GM12892 (cell line): ENCODE measurements at regions not wholly inside any gene's neighbourhood (a gene's known extent, or its start where the extent isn't known, plus 50 kb on each side); places are given as distances from the start of the nearest gene placed in this dataset.

ENCODE experiments used
- DNase-seq: peaks from one replicate; pipeline ENCODE4 v3.0.0; 2011; ENCODE audit not compliant: insufficient read length
- FAIRE-seq: peaks from 2 replicates; lab custom pipeline; 2011; peaks lifted over from hg19 to GRCh38; lab: Jason Lieb, UNC
- POLR2A ChIP-seq: IDR thresholded peaks from 2 replicates; pipeline ENCODE4 v1.6.1; 2011; ENCODE audit warnings: low read depth, low read length, control low read depth
- POLR2AphosphoS5 ChIP-seq: IDR thresholded peaks from 2 replicates; pipeline ENCODE4 v1.6.1; 2011; ENCODE audit warnings: low read depth, low read length, control low read depth
- TAF1 ChIP-seq: IDR thresholded peaks from 2 replicates; pipeline ENCODE4 v1.6.1; 2011; ENCODE audit warnings: low read depth, mild to moderate bottlenecking, control low read depth, low read length, borderline replicate concordance

- FAIRE-seq, result no peak
- DNase-seq, result no peak
- no peak for TF ChIP-seq TAF1
- no peak for TF ChIP-seq POLR2A
- TF ChIP-seq POLR2AphosphoS5, result no peak
Observed at GRCh38 chr16:85162478-85163277, 50.4 kb upstream of the CIBAR2 start.

- no peak for TF ChIP-seq POLR2AphosphoS5
- no peak for TF ChIP-seq TAF1
- TF ChIP-seq POLR2A, result no peak
- DNase-seq, result no peak
- no peak for FAIRE-seq
Observed at GRCh38 chr16:85163278-85164112, 51.2 kb upstream of the CIBAR2 start.

GRCh38 chr16:85164431-85164830 lies 52.2 kb upstream of the CIBAR2 start:
- DNase-seq (no peak), FAIRE-seq (no peak)
- TF ChIP-seq TAF1, result no peak

GRCh38 chr16:85164838-85165516 lies 52.7 kb upstream of the CIBAR2 start:
- FAIRE-seq (no peak), DNase-seq (no peak)
- no peak for TF ChIP-seq TAF1
- TF ChIP-seq POLR2A, result no peak
- no peak for TF ChIP-seq POLR2AphosphoS5

DNA sequence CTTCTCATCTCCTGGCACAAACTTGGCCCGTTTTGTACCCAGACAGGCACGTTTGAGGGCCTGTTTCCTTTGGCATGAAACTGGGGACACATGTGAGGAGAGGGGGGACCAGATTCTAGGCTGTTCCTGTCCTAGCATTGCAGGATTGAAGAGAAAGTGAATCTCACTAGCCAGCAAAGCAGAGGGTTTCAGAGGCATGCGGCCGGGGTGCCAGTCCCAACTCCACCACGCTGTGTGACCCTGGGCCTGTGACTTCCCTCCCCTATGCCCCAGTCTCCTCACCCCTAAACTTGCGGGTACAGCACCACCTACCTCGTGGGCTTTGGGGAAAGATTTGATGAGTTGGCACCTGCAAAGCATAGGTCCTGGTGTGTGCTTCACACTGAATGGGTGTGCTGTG lies 53.5 kb upstream of the CIBAR2 start:
- no peak for FAIRE-seq
- no peak for DNase-seq
- no peak for TF ChIP-seq TAF1
- no peak for TF ChIP-seq POLR2A
- no peak for TF ChIP-seq POLR2AphosphoS5

GRCh38 chr16:85166281-85166680 lies 54.0 kb upstream of the CIBAR2 start:
- no peak for FAIRE-seq

DNA sequence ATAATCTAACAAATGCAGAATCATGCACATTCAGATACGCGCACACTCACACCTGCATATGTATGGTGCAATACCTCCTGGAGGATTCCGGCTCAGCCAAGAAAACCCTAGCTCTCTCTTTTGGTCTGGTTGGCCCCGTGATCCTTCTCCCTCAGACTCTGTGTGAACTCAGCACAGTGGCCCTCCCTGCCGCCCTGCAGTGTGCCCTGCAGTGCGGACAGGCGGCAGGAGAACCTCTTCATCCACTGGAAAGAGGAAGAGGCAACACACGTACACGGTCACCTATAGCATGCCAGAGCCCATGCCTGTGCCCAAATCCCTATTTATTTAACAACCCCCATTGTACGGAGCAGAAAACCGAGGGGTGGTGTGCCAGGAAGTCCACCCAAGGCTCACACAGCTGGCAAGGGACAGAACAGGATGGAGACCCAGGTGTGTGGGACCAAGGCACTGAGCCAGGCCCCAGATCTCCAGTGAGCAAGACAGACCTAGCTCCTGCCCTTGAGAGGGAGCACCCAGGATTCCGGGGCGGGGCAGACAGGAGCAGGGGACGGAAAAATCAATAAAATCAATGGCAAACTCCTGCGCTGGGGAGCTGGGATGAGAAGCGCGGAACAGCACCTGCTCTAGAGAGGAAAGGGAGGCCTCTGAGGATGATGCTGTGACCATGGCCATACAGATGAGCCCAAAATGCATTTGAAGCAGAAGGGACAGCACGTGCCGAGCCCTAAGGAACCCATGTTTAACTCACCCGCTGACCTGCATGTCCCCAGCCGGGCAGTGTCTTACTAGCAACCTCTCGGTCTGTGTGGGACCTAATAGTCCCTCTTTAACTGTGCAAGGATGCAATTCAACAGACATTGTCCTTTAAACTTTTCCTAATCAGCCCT lies 54.7 kb upstream of the CIBAR2 start:
- FAIRE-seq (no peak), DNase-seq (no peak)

More at GRCh38 chr16:85166281-85166680, 54.0 kb upstream of the CIBAR2 start:
- no peak for TF ChIP-seq TAF1
- TF ChIP-seq POLR2AphosphoS5, result no peak
- TF ChIP-seq POLR2A, result no peak
- DNase-seq, result no peak

GRCh38 chr16:85167589-85168537 lies 55.6 kb upstream of the CIBAR2 start:
- FAIRE-seq (no peak), DNase-seq (no peak)
- no peak for TF ChIP-seq POLR2A
- TF ChIP-seq TAF1, result no peak
- TF ChIP-seq POLR2AphosphoS5, result no peak

More for the DNA sequence above, 54.7 kb upstream of the CIBAR2 start:
- no peak for TF ChIP-seq POLR2AphosphoS5

- DNase-seq, result no peak
Observed at GRCh38 chr16:85168732-85169256, 56.5 kb upstream of the CIBAR2 start.

More at GRCh38 chr16:85168732-85169256, 56.5 kb upstream of the CIBAR2 start:
- no peak for TF ChIP-seq POLR2AphosphoS5
- TF ChIP-seq POLR2A, result no peak
- no peak for TF ChIP-seq TAF1
- no peak for FAIRE-seq
